Spleen (tissue), 7 donors: ENCODE measurements at regions not wholly inside any gene's neighbourhood (a gene's known extent, or its start where the extent isn't known, plus 50 kb on each side); places are given as distances from the start of the nearest gene placed in this dataset.

ENCODE experiments used
- CTCF ChIP-seq, 11 experiments: fragments of 200-600 bp in 7 of 11; fragments of 450-650 bp in 4 of 11; sonication (generic) in 4 of 11; IDR thresholded peaks in 8 of 11; conservative IDR thresholded peaks in 3 of 11; 1 replicate in 7 of 11; 2 replicates in 4 of 11; pipeline versions ENCODE4 v1.4.0 to v1.8.0; 2016 to 2021; ENCODE audit warnings: antibody characterized with exemption in 11 of 11, inconsistent platforms in 4 of 11, mild to moderate bottlenecking in 1 of 11
- POLR2AphosphoS5 ChIP-seq, 3 donors: sonication (generic); formaldehyde crosslinking; IDR thresholded peaks; one replicate each; pipeline ENCODE4 v1.5.1; 2017; ENCODE audit warnings: antibody characterized with exemption in 3 of 3
- donor health status: DM: no; HTN: no; CAD: no; lungs with moderate emphysema.
- donor health status: DM: no; HTN: no; CAD: no.
- donor health status: DM: no; HTN: no; CAD: no.

DNA sequence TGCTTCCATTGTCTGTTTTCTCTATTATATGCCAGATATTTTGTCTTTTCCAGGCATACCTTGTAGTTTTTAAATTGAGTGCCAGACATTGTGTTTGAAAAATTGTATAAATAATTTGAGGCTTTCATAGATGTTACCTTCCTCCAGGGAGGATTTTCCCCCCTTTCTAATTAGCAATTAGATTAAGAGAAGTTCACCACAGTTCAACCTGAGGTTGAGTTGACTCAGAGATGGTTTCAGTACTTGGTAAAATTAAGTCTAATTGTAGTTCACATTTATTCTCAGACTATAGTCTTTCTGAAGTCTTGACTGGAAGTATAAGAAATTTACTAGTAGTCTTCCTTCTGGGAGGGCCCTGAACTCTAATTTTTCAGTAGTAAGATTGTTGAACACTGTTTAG lies 104.1 kb upstream of the SCEL start:
- no peak for TF ChIP-seq CTCF (IDR thresholded peaks at IDR 0.05 in 8 of 11, conservative IDR thresholded peaks at IDR 0.05 in 3 of 11)
- no peak for TF ChIP-seq POLR2AphosphoS5 (IDR thresholded peaks at IDR 0.05)
